Mesenchymal stem cell (in vitro differentiated cells and primary cell): ENCODE measurements at regions not wholly inside any gene's neighbourhood (a gene's known extent, or its start where the extent isn't known, plus 50 kb on each side); places are given as distances from the start of the nearest gene placed in this dataset.
"Not testable (repeated sequence)": the region's sequence is repeated elsewhere in the genome, so short reads cannot be mapped to it uniquely, and the experiment has no call there.

Experiments used
- DNase-seq: peaks from one replicate; pipeline ENCODE4 v3.0.0-alpha.2; 2013
- H2AFZ ChIP-seq: one replicate; pipeline ENCODE4 v1.6.1; 2013; ENCODE audit warnings: low read depth, mild to moderate bottlenecking, control low read depth, inconsistent platforms, low read length, moderate library complexity
- H2AK5ac ChIP-seq: 2 replicates; pipeline ENCODE4 v1.6.1; 2013; ENCODE audit warnings: low read length, moderate library complexity, mild to moderate bottlenecking, inconsistent platforms; ENCODE audit not compliant: severe bottlenecking
- H2BK120ac ChIP-seq: one replicate; pipeline ENCODE4 v1.6.1; 2013; ENCODE audit warnings: low read depth, mild to moderate bottlenecking, inconsistent platforms, low read length, moderate library complexity
- H2BK12ac ChIP-seq, 2 experiments: one replicate each; pipeline ENCODE4 v1.6.1; 2013; ENCODE audit warnings: inconsistent platforms in 2 of 2, low read length in 2 of 2, mild to moderate bottlenecking in 2 of 2, moderate library complexity in 2 of 2, control low read depth in 1 of 2
- H2BK15ac ChIP-seq: one replicate; pipeline ENCODE4 v1.6.1; 2013; ENCODE audit warnings: mild to moderate bottlenecking, low read depth, inconsistent platforms; ENCODE audit not compliant: poor library complexity, severe bottlenecking
- H2BK5ac ChIP-seq: 2 replicates; pipeline ENCODE4 v1.6.1; 2013; ENCODE audit warnings: low read depth, mild to moderate bottlenecking, low read length, control low read depth, inconsistent platforms; ENCODE audit not compliant: poor library complexity, severe bottlenecking
- H3K14ac ChIP-seq, 2 experiments: one replicate each; pipeline ENCODE4 v1.6.1; 2013; ENCODE audit warnings: inconsistent platforms in 2 of 2, low read length in 2 of 2, control low read depth in 1 of 2, mild to moderate bottlenecking in 1 of 2, moderate library complexity in 1 of 2
- H3K18ac ChIP-seq, 2 experiments: one replicate each; pipeline ENCODE4 v1.6.1; 2013; ENCODE audit warnings: inconsistent platforms in 2 of 2, low read length in 2 of 2, control low read depth in 1 of 2, low read depth in 1 of 2, mild to moderate bottlenecking in 1 of 2
- H3K23ac ChIP-seq, 2 experiments: one replicate each; pipeline ENCODE4 v1.6.1; 2013; ENCODE audit warnings: inconsistent platforms in 2 of 2, low read length in 2 of 2, mild to moderate bottlenecking in 2 of 2, moderate library complexity in 2 of 2, control low read depth in 1 of 2
- H3K27ac ChIP-seq: 2 replicates; pipeline ENCODE4 v1.5.1; 2013; ENCODE audit warnings: mild to moderate bottlenecking, moderate library complexity, low read length, control low read depth, inconsistent platforms; ENCODE audit not compliant: poor library complexity, severe bottlenecking
- H3K27me3 ChIP-seq, 2 experiments: 2 replicates each; pipeline versions ENCODE4 v1.6.1 to v1.7.0; 2013; ENCODE audit warnings: low read length in 2 of 2, mild to moderate bottlenecking in 2 of 2, moderate library complexity in 2 of 2, control low read depth in 1 of 2, inconsistent platforms in 1 of 2; ENCODE audit not compliant: control insufficient read depth in 1 of 2, insufficient read depth in 1 of 2
- H3K36me3 ChIP-seq, 2 experiments: 2 replicates each; pipeline versions ENCODE4 v1.6.1 to v1.7.0; 2013; ENCODE audit warnings: low read length in 2 of 2, control low read depth in 1 of 2, inconsistent platforms in 1 of 2, low read depth in 1 of 2, mild to moderate bottlenecking in 1 of 2; ENCODE audit not compliant: insufficient read depth in 2 of 2, control insufficient read depth in 1 of 2
- H3K4ac ChIP-seq, 2 experiments: one replicate each; pipeline ENCODE4 v1.6.1; 2013; ENCODE audit warnings: inconsistent platforms in 2 of 2, low read length in 2 of 2, mild to moderate bottlenecking in 2 of 2, moderate library complexity in 2 of 2, control low read depth in 1 of 2, low read depth in 1 of 2
- H3K4me1 ChIP-seq: 2 replicates; pipeline ENCODE4 v1.6.1; 2013; ENCODE audit warnings: low read depth, low read length, control low read depth; ENCODE audit not compliant: control insufficient read depth, insufficient read depth
- H3K4me2 ChIP-seq: 2 replicates; pipeline ENCODE4 v1.6.1; 2013; ENCODE audit warnings: low read length, mild to moderate bottlenecking, inconsistent platforms; ENCODE audit not compliant: poor library complexity, severe bottlenecking
- H3K4me3 ChIP-seq, 2 experiments: 2 replicates each; pipeline versions ENCODE4 v1.5.1 to v1.7.0; 2013; ENCODE audit warnings: low read length in 2 of 2, mild to moderate bottlenecking in 2 of 2, control low read depth in 1 of 2, low read depth in 1 of 2; ENCODE audit not compliant: insufficient read depth in 1 of 2
- H3K79me1 ChIP-seq: replicated peaks from 2 replicates; pipeline ENCODE4 v1.6.1; 2013; ENCODE audit warnings: mild to moderate bottlenecking, control low read depth, low read length, inconsistent platforms; ENCODE audit not compliant: poor library complexity, severe bottlenecking
- H3K9ac ChIP-seq: 2 replicates; pipeline ENCODE4 v1.7.0; 2013; ENCODE audit warnings: mild to moderate bottlenecking, low read length, moderate library complexity
- H3K9me3 ChIP-seq: 2 replicates; pipeline ENCODE4 v1.7.0; 2013; ENCODE audit warnings: mild to moderate bottlenecking, low read length; ENCODE audit not compliant: control insufficient read depth
- H4K8ac ChIP-seq: one replicate; pipeline ENCODE4 v1.6.1; 2013; ENCODE audit warnings: inconsistent platforms, mild to moderate bottlenecking, low read length, moderate library complexity
- H4K91ac ChIP-seq: one replicate; pipeline ENCODE4 v1.6.1; 2013; ENCODE audit warnings: mild to moderate bottlenecking, low read length, inconsistent platforms
- WGBS: methylation state at CpG from one replicate; pipeline ENCODE4 v1.1.7; 2013; ENCODE audit warnings: mixed read lengths; 5-methylcytosine and 5-hydroxymethylcytosine counted together

- H3K4me3 ChIP-seq, H3K4me2 ChIP-seq, H2AFZ ChIP-seq, H3K27ac ChIP-seq, H3K27me3 ChIP-seq, H3K4me1 ChIP-seq, H4K8ac ChIP-seq, H3K79me1 ChIP-seq, H3K23ac ChIP-seq, H3K4ac ChIP-seq, H2BK120ac ChIP-seq, H2AK5ac ChIP-seq, DNase-seq, H2BK5ac ChIP-seq, H3K18ac ChIP-seq, H2BK15ac ChIP-seq, H4K91ac ChIP-seq, H3K36me3 ChIP-seq, H3K9ac ChIP-seq, H2BK12ac ChIP-seq, H3K9me3 ChIP-seq, H3K14ac ChIP-seq: not testable (repeated sequence)
- WGBS = 70% methylated on average over 5 of the region's 5 CpGs
These were observed 134.3 kb downstream of the CCDC74A start for GRCh38 chr2:131661884-131662535.

DNA sequence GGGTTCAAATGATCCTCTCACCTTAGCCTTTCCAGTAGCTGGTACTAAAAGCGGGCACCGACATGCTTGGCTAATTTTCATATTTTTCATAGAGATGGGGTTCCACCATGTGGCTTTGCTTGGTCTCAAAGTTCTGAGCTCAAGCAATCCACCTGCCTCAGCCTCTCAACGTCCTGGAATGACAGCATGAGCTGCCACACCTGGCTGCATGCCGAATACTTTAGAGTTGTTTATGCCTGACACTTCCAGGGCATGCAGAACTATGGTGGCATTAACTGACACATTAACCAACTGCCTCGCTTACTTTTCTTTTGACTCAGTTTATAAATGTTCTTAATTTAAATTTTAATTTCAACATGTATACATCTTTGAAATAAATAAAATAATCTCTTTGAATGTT, 135.8 kb downstream of the CCDC74A start:
- not testable (repeated sequence) for H3K18ac ChIP-seq, H2AK5ac ChIP-seq, H3K4me1 ChIP-seq, H3K27me3 ChIP-seq, H2BK120ac ChIP-seq, H3K23ac ChIP-seq, H2BK5ac ChIP-seq, H2BK12ac ChIP-seq, H3K27ac ChIP-seq, H3K4ac ChIP-seq, H4K8ac ChIP-seq, H3K79me1 ChIP-seq, H3K4me2 ChIP-seq, H3K9ac ChIP-seq, H2BK15ac ChIP-seq, H3K9me3 ChIP-seq, H2AFZ ChIP-seq, H3K4me3 ChIP-seq, DNase-seq, H3K14ac ChIP-seq, H4K91ac ChIP-seq, H3K36me3 ChIP-seq
- 71% methylated on average over 4 of the region's 5 CpGs for WGBS

GRCh38 chr2:131665716-131666115, 138.0 kb downstream of the CCDC74A start:
- not testable (repeated sequence) for H2BK15ac ChIP-seq, H2BK12ac ChIP-seq, H3K9ac ChIP-seq, H3K23ac ChIP-seq, H4K91ac ChIP-seq, H3K79me1 ChIP-seq, H3K9me3 ChIP-seq, H2BK120ac ChIP-seq, H3K4me1 ChIP-seq, H3K27ac ChIP-seq, H2AK5ac ChIP-seq, H4K8ac ChIP-seq, H3K4me3 ChIP-seq, H3K4me2 ChIP-seq, H2BK5ac ChIP-seq, H3K14ac ChIP-seq, H3K18ac ChIP-seq, H2AFZ ChIP-seq, H3K27me3 ChIP-seq, H3K4ac ChIP-seq, H3K36me3 ChIP-seq
- 73% methylated on average over 3 of the region's 3 CpGs for whole genome bisulfite sequencing
- peak; percentile 27 for DNase-seq

DNA sequence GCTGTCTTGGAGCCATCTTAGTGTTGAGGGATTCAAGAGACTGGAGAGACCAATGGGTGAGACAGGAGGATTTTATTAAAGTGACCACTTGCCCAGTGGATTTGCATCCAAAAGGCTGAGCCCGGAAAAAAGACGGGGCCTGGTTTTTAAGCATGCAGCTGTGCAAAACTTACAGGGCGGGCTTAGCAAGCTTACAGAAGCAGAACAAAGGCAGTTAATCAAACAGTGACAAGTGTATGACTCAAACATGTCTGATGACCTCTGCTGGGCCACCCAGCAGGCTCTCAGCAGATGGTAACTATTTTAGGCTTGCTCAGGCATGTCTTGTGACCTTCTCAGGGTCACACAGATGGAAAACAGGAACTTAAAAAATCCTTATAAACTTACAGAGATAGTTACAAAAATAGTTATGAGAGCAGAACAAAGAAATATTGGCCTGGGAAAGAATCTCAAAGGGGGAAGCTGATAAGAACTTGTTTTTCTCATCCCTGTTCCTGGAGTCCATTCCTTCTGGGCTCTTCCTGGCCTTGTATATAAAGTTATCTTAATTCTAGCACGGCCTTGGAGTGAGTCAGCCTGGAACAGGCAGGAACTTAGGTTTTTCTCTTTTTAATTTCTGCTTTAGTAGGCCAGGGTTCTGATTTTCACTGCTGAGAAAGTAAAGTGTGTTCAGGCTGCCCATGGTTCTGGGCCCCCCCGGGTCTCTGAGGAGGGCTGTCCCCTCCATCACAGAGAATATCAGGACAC, 141.3 kb downstream of the CCDC74A start:
- not testable (repeated sequence) for H3K36me3 ChIP-seq, H3K79me1 ChIP-seq, H2BK15ac ChIP-seq, H3K4me3 ChIP-seq, H3K4me2 ChIP-seq, H3K23ac ChIP-seq, H3K14ac ChIP-seq, H3K27me3 ChIP-seq, H3K9me3 ChIP-seq
- Histone ChIP-seq H2BK120ac (peak overlapping the region; percentile 83), H3K18ac (peak overlapping the region; percentile 80 to 91), H4K8ac (peak overlapping the region; percentile 5), H3K9ac (peak overlapping the region; percentile 88), H2AK5ac (peak overlapping the region; percentile 88), H2BK12ac (peak overlapping the region; percentile 29 to 94), H3K4ac (peak overlapping the region; percentile 73 to 95), H4K91ac (peak overlapping the region; percentile 97), H3K4me1 (peaks cover 25% of the 10 kb centered on the region), H2BK5ac (peak overlapping the region; percentile 91), H2AFZ (peak overlapping the region; percentile 36), H3K27ac (peak overlapping the region; percentile 95)
- DNase-seq = peak; percentile 91
- WGBS = 22% methylated on average over 3 of the region's 5 CpGs
